ENCODE measurements at regions not wholly inside any gene's neighbourhood (a gene's known extent, or its start where the extent isn't known, plus 50 kb on each side); places are given as distances from the start of the nearest gene placed in this dataset.

- Mint-ChIP-seq H3K27ac (no peak overlapping the region), H3K4me1 (peaks cover 12% of the 10 kb centered on the region), H3K27me3 (peaks cover 15% of the 10 kb centered on the region), H3K9me3 (ENCODE audit: insufficient read depth) (no peaks in the 10 kb centered on the region), H3K4me3 (no peak overlapping the region)
- Histone ChIP-seq H3K9me3 (ENCODE audit: control extremely low read depth in 1 of 3, control insufficient read depth in 2 of 3, insufficient read depth in 1 of 3, low read length in 2 of 3) (no peaks in the 10 kb centered on the region), H3K4me2 (replicated peaks; ENCODE audit: low read depth, low read length, poor library complexity, severe bottlenecking) (no peak overlapping the region), H3K4me3 (ENCODE audit: control extremely low read depth in 1 of 5, extremely low read depth in 1 of 5, insufficient read depth in 1 of 5, low read depth in 2 of 5, low read length in 4 of 5) (no peak overlapping the region), H3K27ac (ENCODE audit: low read length in 2 of 2) (no peak overlapping the region), H3K9ac (ENCODE audit: low read length) (no peak overlapping the region), H2AFZ (ENCODE audit: insufficient read depth, low read depth, low read length, poor library complexity, severe bottlenecking) (no peak overlapping the region), H4K20me1 (ENCODE audit: control insufficient read depth, insufficient read depth, low read length, poor library complexity, severe bottlenecking) (no peaks in the 10 kb centered on the region), H3K4me1 (ENCODE audit: control insufficient read depth in 2 of 2, insufficient read depth in 2 of 2, low read length in 2 of 2) (peaks cover 4 to 10% of the 10 kb centered on the region in 2 donors), H3K79me2 (ENCODE audit: control insufficient read depth, insufficient read depth, low read length) (no peaks in the 10 kb centered on the region), H3K27me3 (replicated peaks in 1 of 4; ENCODE audit: control extremely low read depth in 1 of 4, control insufficient read depth in 3 of 4, insufficient read depth in 4 of 4, low read length in 3 of 4) (peaks cover 0 to 5% (median 4%) of the 10 kb centered on the region in 4 experiments), H3K36me3 (replicated peaks in 1 of 2; ENCODE audit: control extremely low read depth in 1 of 2, control insufficient read depth in 1 of 2, extremely low read depth in 1 of 2, insufficient read depth in 2 of 2, low read length in 1 of 2) (no peaks in the 10 kb centered on the region)
- CTCF ChIA-PET = interaction anchor here (1.5 kb wide), 1 partner anchor 99 kb away, joined by 3 read pairs; no protein-coding TSS in a partner anchor
- intact Hi-C loops (cut with micrococcal nuclease) = no loop called here
- POLR2A ChIA-PET = no interaction called here
- no peak for DNase-seq
- no peak for ATAC-seq (ENCODE audit: low read depth)
- 86% methylated on average over 4 of the region's 5 CpGs for WGBS (ENCODE audit: insufficient coverage)
- TF ChIP-seq EZH2 (IDR thresholded peaks at IDR 0.05; ENCODE audit: borderline replicate concordance, insufficient read depth, low read depth, low read length, poor library complexity, severe bottlenecking) = no peak
- no peak for TF ChIP-seq CTCF (IDR thresholded peaks at IDR 0.05)
These were observed 528.7 kb downstream of the ETS1 start for GRCh38 chr11:128058580-128059208.

- Mint-ChIP-seq H3K27ac (no peak overlapping the region), H3K4me1 (peaks cover 20% of the 10 kb centered on the region)
- CTCF ChIA-PET = interaction anchor here (1.5 kb wide), 1 partner anchor 100 kb away, joined by 3 read pairs; no protein-coding TSS in a partner anchor
These were observed 529.5 kb downstream of the ETS1 start for GRCh38 chr11:128057786-128058395.

More at GRCh38 chr11:128057786-128058395, 529.5 kb downstream of the ETS1 start:
- POLR2A ChIA-PET = no interaction called here
- Histone ChIP-seq H4K20me1 (ENCODE audit: control insufficient read depth, insufficient read depth, low read length, poor library complexity, severe bottlenecking) (no peaks in the 10 kb centered on the region), H3K79me2 (ENCODE audit: control insufficient read depth, insufficient read depth, low read length) (no peaks in the 10 kb centered on the region), H3K4me3 (ENCODE audit: control extremely low read depth in 1 of 5, extremely low read depth in 1 of 5, insufficient read depth in 1 of 5, low read depth in 2 of 5, low read length in 4 of 5) (no peak overlapping the region), H3K9me3 (ENCODE audit: control extremely low read depth in 1 of 3, control insufficient read depth in 2 of 3, insufficient read depth in 1 of 3, low read length in 2 of 3) (no peaks in the 10 kb centered on the region), H3K4me2 (replicated peaks; ENCODE audit: low read depth, low read length, poor library complexity, severe bottlenecking) (no peak overlapping the region), H3K9ac (ENCODE audit: low read length) (no peak overlapping the region), H3K27ac (ENCODE audit: low read length in 2 of 2) (no peak overlapping the region), H3K4me1 (ENCODE audit: control insufficient read depth in 2 of 2, insufficient read depth in 2 of 2, low read length in 2 of 2) (peaks cover 12 to 18% of the 10 kb centered on the region in 2 donors), H2AFZ (ENCODE audit: insufficient read depth, low read depth, low read length, poor library complexity, severe bottlenecking) (no peak overlapping the region), H3K27me3 (replicated peaks in 1 of 4; ENCODE audit: control extremely low read depth in 1 of 4, control insufficient read depth in 3 of 4, insufficient read depth in 4 of 4, low read length in 3 of 4) (peaks cover 0 to 5% (median 2%) of the 10 kb centered on the region in 4 experiments), H3K36me3 (replicated peaks in 1 of 2; ENCODE audit: control extremely low read depth in 1 of 2, control insufficient read depth in 1 of 2, extremely low read depth in 1 of 2, insufficient read depth in 2 of 2, low read length in 1 of 2) (no peaks in the 10 kb centered on the region)
- DNase-seq = no peak
- intact Hi-C loops (cut with micrococcal nuclease) = no loop called here
- WGBS (ENCODE audit: insufficient coverage) = 100% methylated on average over 2 of the region's 6 CpGs
- no peak overlapping the region for H3K4me3 Mint-ChIP-seq
- ATAC-seq (ENCODE audit: low read depth) = no peak
- TF ChIP-seq CTCF (IDR thresholded peaks at IDR 0.05) = no peak
- no peak for TF ChIP-seq EZH2 (IDR thresholded peaks at IDR 0.05; ENCODE audit: borderline replicate concordance, insufficient read depth, low read depth, low read length, poor library complexity, severe bottlenecking)
- H3K9me3 Mint-ChIP-seq (ENCODE audit: insufficient read depth) = no peaks in the 10 kb centered on the region
- peaks cover 9% of the 10 kb centered on the region for H3K27me3 Mint-ChIP-seq

All from B cell (primary cell).